Left ventricle myocardium inferior (tissue), 1 donor: ENCODE measurements at regions not wholly inside any gene's neighbourhood (a gene's known extent, or its start where the extent isn't known, plus 50 kb on each side); places are given as distances from the start of the nearest gene placed in this dataset.

ENCODE experiments used
- DNase-seq: peaks from one replicate; pipeline ENCODE4 v3.0.0-alpha.2; 2020
- H3K27ac ChIP-seq: fragments of 200-600 bp; replicated peaks from 2 replicates; pipeline ENCODE4 v1.8.0; 2021
- H3K27me3 ChIP-seq: fragments of 200-600 bp; 2 replicates; pipeline ENCODE4 v1.8.0; 2021; ENCODE audit warnings: low read depth
- H3K36me3 ChIP-seq: fragments of 200-600 bp; 2 replicates; pipeline ENCODE4 v1.8.0; 2021
- H3K4me1 ChIP-seq: fragments of 200-600 bp; 2 replicates; pipeline ENCODE4 v1.8.0; 2021
- H3K4me3 ChIP-seq: fragments of 200-600 bp; 2 replicates; pipeline ENCODE4 v1.8.0; 2021; ENCODE audit warnings: mild to moderate bottlenecking, moderate library complexity
- H3K9me3 ChIP-seq: fragments of 200-600 bp; replicated peaks from 2 replicates; pipeline ENCODE4 v1.8.0; 2021
- CTCF ChIP-seq: fragments of 200-600 bp; IDR thresholded peaks from 2 replicates; pipeline ENCODE4 v1.8.0; 2021; ENCODE audit warnings: antibody characterized with exemption, mild to moderate bottlenecking, borderline replicate concordance
- intact Hi-C: fragments of 100-400 bp; cut with micrococcal nuclease; formaldehyde crosslinking; loops from one replicate; pipeline ENCODE4 v1.11.0; 2022
- donor health status: DM: no; HTN: yes; CAD: no; lungs with severe emphysema.

DNA sequence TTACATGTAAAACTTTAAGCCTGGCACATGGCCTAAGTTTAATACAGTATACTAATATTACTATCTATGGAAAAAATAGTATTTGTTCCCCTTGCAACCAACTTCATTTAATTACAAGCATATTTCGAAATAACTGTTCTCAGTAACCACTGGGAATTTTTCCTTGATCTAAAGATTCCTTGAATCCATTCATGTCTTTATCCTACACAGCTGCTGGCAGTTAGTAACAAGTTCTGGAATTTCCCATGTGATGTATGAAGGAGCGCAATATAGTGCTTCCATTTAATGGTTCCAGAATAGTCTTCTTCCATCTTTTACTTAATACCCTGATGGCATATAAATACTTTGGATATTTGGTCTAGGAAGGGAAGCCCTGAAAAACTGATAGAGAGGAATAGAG lies 136.5 kb downstream of the AASDH start:
- intact Hi-C loops = no loop called here
- H3K9me3 ChIP-seq = no peaks in the 10 kb centered on the region
- no peak overlapping the region for H3K27ac ChIP-seq
- no peak for DNase-seq
- no peak for TF ChIP-seq CTCF
- H3K4me3 ChIP-seq = no peak overlapping the region
- no peaks in the 10 kb centered on the region for H3K36me3 ChIP-seq
- H3K27me3 ChIP-seq = no peaks in the 10 kb centered on the region
- no peaks in the 10 kb centered on the region for H3K4me1 ChIP-seq

DNA sequence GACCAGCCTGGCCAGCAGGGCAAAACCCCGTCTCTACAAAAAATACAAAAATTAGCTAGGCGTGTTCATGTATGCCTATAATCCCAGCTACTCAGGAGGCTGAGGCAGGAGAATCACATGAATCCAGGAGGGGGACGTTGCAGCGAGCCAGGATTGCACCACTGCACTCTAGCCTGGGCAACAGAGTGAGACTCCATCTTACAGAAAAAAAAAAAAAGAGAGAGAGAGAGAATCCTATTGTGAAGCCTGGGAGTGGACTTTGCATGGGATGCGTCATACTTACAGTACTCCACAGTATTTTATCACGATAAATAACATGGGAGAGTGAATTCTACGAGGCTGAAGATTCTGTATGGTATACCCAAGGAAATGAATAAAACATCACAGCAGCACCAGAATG lies 139.6 kb downstream of the AASDH start:
- H3K27ac ChIP-seq = no peak overlapping the region
- H3K36me3 ChIP-seq = no peaks in the 10 kb centered on the region
- no peak for TF ChIP-seq CTCF
- no peaks in the 10 kb centered on the region for H3K4me1 ChIP-seq
- H3K27me3 ChIP-seq = no peaks in the 10 kb centered on the region
- no peak for DNase-seq
- intact Hi-C loops = no loop called here
- no peaks in the 10 kb centered on the region for H3K9me3 ChIP-seq
- no peak overlapping the region for H3K4me3 ChIP-seq

DNA sequence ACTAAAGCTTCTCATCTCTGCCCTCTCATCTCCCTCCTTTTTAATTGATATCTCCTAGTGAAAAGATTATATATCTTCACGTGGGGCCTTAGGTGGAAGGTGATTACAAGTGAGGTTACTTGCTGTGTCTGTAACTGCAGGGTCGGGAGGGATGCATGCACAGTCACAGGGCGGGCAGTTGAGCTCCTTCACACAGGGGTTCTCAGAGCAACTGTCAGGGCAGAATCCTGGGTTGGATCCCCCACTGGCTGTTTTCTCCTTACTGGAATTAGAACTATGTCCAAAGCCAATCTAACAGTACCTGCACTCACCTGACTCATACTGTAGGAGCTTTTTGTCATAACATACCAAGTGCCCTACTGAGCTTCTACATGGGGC lies 141.1 kb downstream of the AASDH start:
- H3K9me3 ChIP-seq = no peaks in the 10 kb centered on the region
- H3K36me3 ChIP-seq = no peaks in the 10 kb centered on the region
- H3K4me3 ChIP-seq = no peak overlapping the region
- TF ChIP-seq CTCF = no peak
- no peaks in the 10 kb centered on the region for H3K4me1 ChIP-seq
- no peak overlapping the region for H3K27ac ChIP-seq
- intact Hi-C loops = no loop called here
- H3K27me3 ChIP-seq = peaks cover 5% of the 10 kb centered on the region
- DNase-seq = no peak

GRCh38 chr4:56245547-56246232 lies 141.6 kb downstream of the AASDH start:
- H3K36me3 ChIP-seq = no peaks in the 10 kb centered on the region
- H3K27ac ChIP-seq = no peak overlapping the region
- no peaks in the 10 kb centered on the region for H3K9me3 ChIP-seq
- DNase-seq = no peak
- intact Hi-C loops = no loop called here
- no peaks in the 10 kb centered on the region for H3K4me1 ChIP-seq
- peaks cover 5% of the 10 kb centered on the region for H3K27me3 ChIP-seq
- H3K4me3 ChIP-seq = no peak overlapping the region
- no peak for TF ChIP-seq CTCF

- Histone ChIP-seq H3K27me3 (peaks cover 5% of the 10 kb centered on the region), H3K27ac (no peak overlapping the region), H3K36me3 (no peaks in the 10 kb centered on the region), H3K4me3 (no peak overlapping the region), H3K9me3 (no peaks in the 10 kb centered on the region), H3K4me1 (no peaks in the 10 kb centered on the region)
- TF ChIP-seq CTCF = no peak
- intact Hi-C loops = no loop called here
- DNase-seq = no peak
These were observed 142.6 kb downstream of the AASDH start for GRCh38 chr4:56244681-56245080.
